Gastroesophageal sphincter (tissue), 4 donors: ENCODE measurements at regions not wholly inside any gene's neighbourhood (a gene's known extent, or its start where the extent isn't known, plus 50 kb on each side); places are given as distances from the start of the nearest gene placed in this dataset.

Experiments
- ATAC-seq: fragments of 150-250 bp; one replicate; pipeline ENCODE4 v1.9.1; 2016; ENCODE audit warnings: mild to moderate bottlenecking, moderate library complexity
- H3K27ac ChIP-seq, 4 donors: fragments of 200-600 bp; sonication (generic) in 3 of 4; 1 replicate in 3 of 4; 2 replicates in 1 of 4; pipeline ENCODE4 v1.5.1; 2016 to 2019
- H3K27me3 ChIP-seq: fragments of 200-600 bp; sonication (generic); one replicate; pipeline ENCODE4 v1.5.1; 2019
- H3K36me3 ChIP-seq, 2 donors: fragments of 200-600 bp; sonication (generic); one replicate each; pipeline ENCODE4 v1.5.1; 2019; ENCODE audit warnings: control low read depth in 1 of 2
- H3K4me1 ChIP-seq, 3 donors: fragments of 200-600 bp; sonication (generic); 1 replicate in 2 of 3; 2 replicates in 1 of 3; pipeline ENCODE4 v1.5.1; 2016 to 2019; ENCODE audit warnings: control low read depth in 2 of 3
- H3K4me3 ChIP-seq, 2 donors: fragments of 200-600 bp; sonication (generic); one replicate each; pipeline ENCODE4 v1.5.1; 2019; ENCODE audit warnings: mild to moderate bottlenecking in 1 of 2, moderate library complexity in 1 of 2
- H3K9me3 ChIP-seq, 3 donors: fragments of 200-600 bp; sonication (generic); one replicate each; pipeline ENCODE4 v1.5.1; 2017 to 2019; ENCODE audit warnings: control low read depth in 2 of 3
- EP300 ChIP-seq: sonication (generic); formaldehyde crosslinking; IDR thresholded peaks from one replicate; pipeline ENCODE4 v1.6.1; 2017; ENCODE audit warnings: antibody characterized with exemption, mild to moderate bottlenecking
- POLR2A ChIP-seq, 2 donors: fragments of 450-650 bp; IDR thresholded peaks; one replicate each; pipeline ENCODE4 v1.6.1; 2017; ENCODE audit warnings: antibody characterized with exemption in 2 of 2, mild to moderate bottlenecking in 2 of 2, moderate library complexity in 1 of 2
- POLR2AphosphoS5 ChIP-seq: sonication (generic); formaldehyde crosslinking; IDR thresholded peaks from one replicate; pipeline ENCODE4 v1.6.1; 2017; ENCODE audit warnings: antibody characterized with exemption
- WGBS, 2 donors: methylation state at CpG; one replicate each; pipeline ENCODE4 v1.1.5; 2018; ENCODE audit warnings: low coverage in 1 of 2; 5-methylcytosine and 5-hydroxymethylcytosine counted together
- TF ChIP-seq, protein P1 (sequence below), 4 experiments: fragments of 200-600 bp in 2 of 4; fragments of 450-650 bp in 2 of 4; sonication (generic) in 1 of 4; IDR thresholded peaks; one replicate each; pipeline ENCODE4 v1.5.1; 2017 to 2019; ENCODE audit warnings: antibody characterized with exemption in 4 of 4, mild to moderate bottlenecking in 2 of 4, moderate library complexity in 2 of 4

DNA sequence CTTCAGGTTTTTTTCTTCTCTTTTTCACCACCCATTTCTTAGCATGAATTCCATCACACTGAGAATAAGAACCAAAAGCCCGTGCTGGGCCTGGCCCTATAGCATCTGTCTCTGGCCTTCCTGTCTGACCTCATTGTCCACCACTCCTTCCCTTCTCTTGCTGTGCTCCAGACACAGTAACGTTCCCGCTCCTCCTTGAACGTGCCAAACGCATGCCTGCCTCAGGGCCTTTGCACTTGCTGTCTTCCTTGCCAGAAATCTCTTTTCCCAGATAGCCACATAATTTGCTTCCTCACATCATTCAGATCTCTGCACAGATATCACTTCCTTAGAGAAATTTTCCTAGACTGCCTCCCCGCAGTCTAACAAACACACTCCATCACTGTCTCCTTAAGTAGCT lies 119.6 kb upstream of the CPSF6 start:
- H3K9me3 ChIP-seq, result no peaks in the 10 kb centered on the region
- TF ChIP-seq, protein P1, sequence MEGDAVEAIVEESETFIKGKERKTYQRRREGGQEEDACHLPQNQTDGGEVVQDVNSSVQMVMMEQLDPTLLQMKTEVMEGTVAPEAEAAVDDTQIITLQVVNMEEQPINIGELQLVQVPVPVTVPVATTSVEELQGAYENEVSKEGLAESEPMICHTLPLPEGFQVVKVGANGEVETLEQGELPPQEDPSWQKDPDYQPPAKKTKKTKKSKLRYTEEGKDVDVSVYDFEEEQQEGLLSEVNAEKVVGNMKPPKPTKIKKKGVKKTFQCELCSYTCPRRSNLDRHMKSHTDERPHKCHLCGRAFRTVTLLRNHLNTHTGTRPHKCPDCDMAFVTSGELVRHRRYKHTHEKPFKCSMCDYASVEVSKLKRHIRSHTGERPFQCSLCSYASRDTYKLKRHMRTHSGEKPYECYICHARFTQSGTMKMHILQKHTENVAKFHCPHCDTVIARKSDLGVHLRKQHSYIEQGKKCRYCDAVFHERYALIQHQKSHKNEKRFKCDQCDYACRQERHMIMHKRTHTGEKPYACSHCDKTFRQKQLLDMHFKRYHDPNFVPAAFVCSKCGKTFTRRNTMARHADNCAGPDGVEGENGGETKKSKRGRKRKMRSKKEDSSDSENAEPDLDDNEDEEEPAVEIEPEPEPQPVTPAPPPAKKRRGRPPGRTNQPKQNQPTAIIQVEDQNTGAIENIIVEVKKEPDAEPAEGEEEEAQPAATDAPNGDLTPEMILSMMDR (IDR thresholded peaks at IDR 0.05), result no peak
- TF ChIP-seq POLR2AphosphoS5 (no peak), POLR2A (IDR thresholded peaks at IDR 0.05) (no peak), EP300 (no peak)
- peaks cover 0 to 11% (median 0%) of the 10 kb centered on the region in 3 donors for H3K4me1 ChIP-seq
- peak; percentile 22 for ATAC-seq
- no peaks in the 10 kb centered on the region for H3K27me3 ChIP-seq
- no peak overlapping the region for H3K4me3 ChIP-seq
- H3K27ac ChIP-seq, result no peak overlapping the region
- 76 to 87% methylated on average over 5 to 6 of the region's 6 CpGs for WGBS, 2 donors
- H3K36me3 ChIP-seq, result no peaks in the 10 kb centered on the region

DNA sequence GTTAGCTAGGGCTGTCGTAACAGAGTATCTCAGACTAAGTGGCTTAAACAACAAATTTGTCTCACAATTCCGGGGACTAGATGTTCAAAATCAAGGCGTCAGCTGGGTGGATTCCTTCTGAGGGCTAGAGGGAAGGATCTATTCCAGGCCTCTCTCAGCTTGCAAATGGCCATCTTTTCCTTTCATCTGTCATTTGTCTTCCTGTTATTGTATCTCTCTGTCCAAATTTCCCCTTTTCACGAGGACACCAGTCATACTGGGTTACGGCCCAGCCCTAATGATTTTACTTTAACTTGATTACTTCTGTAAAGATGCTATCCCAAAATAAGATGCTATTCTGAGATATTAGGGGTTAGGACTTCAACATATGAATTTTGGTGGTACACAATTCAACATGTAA lies 119.0 kb upstream of the CPSF6 start:
- Histone ChIP-seq H3K4me3 (no peak overlapping the region), H3K9me3 (no peaks in the 10 kb centered on the region), H3K27ac (no peak overlapping the region), H3K36me3 (no peaks in the 10 kb centered on the region), H3K4me1 (peaks cover 0 to 11% (median 0%) of the 10 kb centered on the region in 3 donors), H3K27me3 (no peaks in the 10 kb centered on the region)
- 53 to 55% methylated on average over 4 to 5 of the region's 5 CpGs for WGBS, 2 donors
- peak; percentile 28 for ATAC-seq
- TF ChIP-seq POLR2A (IDR thresholded peaks at IDR 0.05), result no peak
- TF ChIP-seq, protein P1 (IDR thresholded peaks at IDR 0.05), result no peak
- TF ChIP-seq EP300, result no peak
- no peak for TF ChIP-seq POLR2AphosphoS5

DNA sequence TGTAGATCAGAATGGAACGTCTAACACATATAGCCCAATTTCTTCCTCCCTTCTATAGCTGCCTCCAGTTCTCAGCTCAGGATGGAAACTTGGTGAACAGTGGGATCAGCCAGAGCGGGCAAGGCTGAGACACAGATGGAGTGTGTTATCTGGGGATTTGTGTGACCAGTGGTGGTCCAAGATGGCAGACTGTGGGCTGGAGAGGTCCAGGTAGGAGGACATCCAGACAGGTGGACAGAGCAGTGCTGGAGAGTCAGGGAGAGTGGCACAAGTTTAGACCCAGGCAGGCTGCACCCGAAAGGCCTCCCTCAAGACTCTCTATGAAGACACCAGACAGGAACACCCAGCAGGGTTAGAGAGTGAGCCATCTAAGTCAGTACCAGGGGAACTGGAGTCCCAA lies 116.1 kb upstream of the CPSF6 start:
- Histone ChIP-seq H3K9me3 (no peaks in the 10 kb centered on the region), H3K27ac (no peak overlapping the region), H3K36me3 (no peaks in the 10 kb centered on the region), H3K4me3 (no peak overlapping the region), H3K4me1 (peaks cover 0 to 11% (median 0%) of the 10 kb centered on the region in 3 donors), H3K27me3 (no peaks in the 10 kb centered on the region)
- TF ChIP-seq EP300 (no peak), POLR2A (IDR thresholded peaks at IDR 0.05) (no peak), POLR2AphosphoS5 (no peak)
- TF ChIP-seq, protein P1 (IDR thresholded peaks at IDR 0.05), result no peak
- ATAC-seq, result no peak
- WGBS, 2 donors, result 75 to 84% methylated on average over 1 to 3 of the region's 3 CpGs

DNA sequence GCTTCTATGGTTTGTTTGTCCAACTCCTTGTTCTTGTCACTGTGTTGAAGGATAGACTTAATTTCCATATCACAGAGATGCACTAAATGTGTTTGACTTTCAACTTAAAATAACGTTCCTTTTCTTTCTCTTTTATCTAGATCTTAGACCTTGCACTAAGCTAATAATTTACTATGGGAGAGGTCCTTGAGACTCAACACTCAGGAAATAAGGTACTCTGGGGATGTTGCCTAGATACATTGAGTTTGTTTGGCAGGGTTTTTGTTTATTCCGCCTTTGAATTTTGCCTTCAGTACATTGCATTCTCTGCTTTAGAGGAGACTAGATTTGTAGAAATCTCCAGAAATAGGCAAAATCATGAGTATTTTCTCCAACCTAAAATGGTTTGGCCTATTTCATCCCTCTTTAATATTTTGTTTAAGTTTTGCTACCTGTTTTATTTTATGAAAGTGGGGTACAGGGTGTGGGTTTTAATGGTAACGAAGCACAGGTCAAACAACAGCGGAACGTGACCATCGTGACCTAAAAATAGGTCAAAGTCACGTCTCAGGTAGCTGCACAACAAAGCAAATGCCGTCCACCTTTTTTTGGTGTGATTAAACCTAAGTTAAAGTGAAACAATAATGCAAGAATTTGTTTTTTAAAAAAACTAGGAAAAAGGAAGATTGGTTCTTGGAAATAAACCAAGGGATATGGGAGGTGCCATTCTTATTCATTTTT lies 115.3 kb upstream of the CPSF6 start:
- Histone ChIP-seq H3K9me3 (no peaks in the 10 kb centered on the region), H3K4me3 (no peak overlapping the region), H3K36me3 (no peaks in the 10 kb centered on the region), H3K4me1 (peaks cover 0 to 11% (median 0%) of the 10 kb centered on the region in 3 donors), H3K27me3 (no peaks in the 10 kb centered on the region), H3K27ac (no peak overlapping the region)
- WGBS, 2 donors, result 73 to 76% methylated on average over 8 of the region's 8 CpGs
- ATAC-seq, result no peak
- TF ChIP-seq EP300 (no peak), POLR2AphosphoS5 (no peak), POLR2A (IDR thresholded peaks at IDR 0.05) (no peak)
- TF ChIP-seq, protein P1 (IDR thresholded peaks at IDR 0.05), result no peak

DNA sequence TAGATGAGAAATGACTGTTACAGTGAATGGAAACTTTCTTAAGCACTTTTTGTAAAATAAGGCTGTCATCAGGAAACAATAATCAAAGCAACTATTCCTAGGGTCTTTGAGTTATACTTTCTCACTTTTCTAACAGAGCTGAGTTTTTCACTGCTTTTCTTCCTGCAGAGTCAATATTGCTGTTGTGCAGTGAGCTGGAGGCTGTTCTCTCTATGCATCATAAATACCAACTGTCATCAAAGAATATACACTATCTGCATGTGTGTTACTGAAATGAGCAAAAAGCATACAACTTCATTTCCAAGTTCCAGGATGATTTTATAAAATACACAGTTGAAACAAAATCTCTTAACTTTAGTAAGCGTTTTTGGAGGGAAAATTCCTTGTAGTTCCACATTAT lies 110.4 kb upstream of the CPSF6 start:
- H3K9me3 ChIP-seq, result no peaks in the 10 kb centered on the region
- TF ChIP-seq, protein P1 (IDR thresholded peaks at IDR 0.05), result no peak
- TF ChIP-seq POLR2A (IDR thresholded peaks at IDR 0.05) (no peak), EP300 (no peak), POLR2AphosphoS5 (no peak)
- H3K4me1 ChIP-seq, result peaks cover 0 to 7% (median 0%) of the 10 kb centered on the region in 3 donors
- 69 to 100% methylated on average over 1 of the region's 1 CpG for WGBS, 2 donors
- no peak for ATAC-seq
- H3K27me3 ChIP-seq, result no peaks in the 10 kb centered on the region
- no peak overlapping the region for H3K27ac ChIP-seq
- no peaks in the 10 kb centered on the region for H3K36me3 ChIP-seq
- H3K4me3 ChIP-seq, result no peak overlapping the region
